ENCODE measurements at regions not wholly inside any gene's neighbourhood (a gene's known extent, or its start where the extent isn't known, plus 50 kb on each side); places are given as distances from the start of the nearest gene placed in this dataset.

DNA sequence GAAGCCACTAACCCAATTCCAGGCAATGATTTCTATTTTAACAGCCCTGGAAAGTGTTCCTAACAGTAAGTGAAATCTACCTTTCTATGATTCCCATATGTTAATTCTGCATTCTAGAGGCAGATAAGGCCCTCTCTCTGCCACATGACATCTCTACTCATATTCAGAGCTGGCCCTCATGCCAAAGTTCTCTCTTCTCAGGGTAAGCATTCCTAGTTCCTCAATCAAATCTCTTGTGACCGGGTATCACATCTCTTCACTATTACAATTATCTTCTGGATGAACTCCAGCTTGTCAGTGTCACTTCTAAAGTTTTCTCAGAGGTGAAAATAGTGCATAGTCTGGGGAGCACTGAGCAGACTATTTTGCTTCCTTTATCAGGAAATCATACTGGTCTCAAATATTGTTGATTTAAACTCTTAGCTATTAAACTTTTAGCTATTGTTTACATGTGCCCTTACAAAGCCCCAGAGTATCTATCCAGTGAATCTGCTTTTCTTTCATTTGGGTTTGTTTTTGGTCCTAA lies 66.4 kb upstream of the TNFSF18 start:
- TF ChIP-seq, protein P1, sequence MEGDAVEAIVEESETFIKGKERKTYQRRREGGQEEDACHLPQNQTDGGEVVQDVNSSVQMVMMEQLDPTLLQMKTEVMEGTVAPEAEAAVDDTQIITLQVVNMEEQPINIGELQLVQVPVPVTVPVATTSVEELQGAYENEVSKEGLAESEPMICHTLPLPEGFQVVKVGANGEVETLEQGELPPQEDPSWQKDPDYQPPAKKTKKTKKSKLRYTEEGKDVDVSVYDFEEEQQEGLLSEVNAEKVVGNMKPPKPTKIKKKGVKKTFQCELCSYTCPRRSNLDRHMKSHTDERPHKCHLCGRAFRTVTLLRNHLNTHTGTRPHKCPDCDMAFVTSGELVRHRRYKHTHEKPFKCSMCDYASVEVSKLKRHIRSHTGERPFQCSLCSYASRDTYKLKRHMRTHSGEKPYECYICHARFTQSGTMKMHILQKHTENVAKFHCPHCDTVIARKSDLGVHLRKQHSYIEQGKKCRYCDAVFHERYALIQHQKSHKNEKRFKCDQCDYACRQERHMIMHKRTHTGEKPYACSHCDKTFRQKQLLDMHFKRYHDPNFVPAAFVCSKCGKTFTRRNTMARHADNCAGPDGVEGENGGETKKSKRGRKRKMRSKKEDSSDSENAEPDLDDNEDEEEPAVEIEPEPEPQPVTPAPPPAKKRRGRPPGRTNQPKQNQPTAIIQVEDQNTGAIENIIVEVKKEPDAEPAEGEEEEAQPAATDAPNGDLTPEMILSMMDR (IDR thresholded peaks at IDR 0.05 in 2 of 3, conservative IDR thresholded peaks at IDR 0.05 in 1 of 3; ENCODE audit: control insufficient read depth in 2 of 3, extremely low read depth in 1 of 3, insufficient read depth in 1 of 3, low read depth in 3 of 3, low read length in 3 of 3), result no peak
- no peak for TF ChIP-seq SMC3 (IDR thresholded peaks at IDR 0.05; ENCODE audit: borderline replicate concordance, low read length)
- TF ChIP-seq ZNF274 (IDR thresholded peaks at IDR 0.05; ENCODE audit: insufficient read depth, insufficient read length), result no peak
- TF ChIP-seq SREBF2 (IDR thresholded peaks at IDR 0.05; ENCODE audit: low read length), result no peak
- no peak for TF ChIP-seq CHD2 (IDR thresholded peaks at IDR 0.05; ENCODE audit: borderline replicate concordance, low read depth, low read length)
- TF ChIP-seq IRF4 (IDR thresholded peaks at IDR 0.05; ENCODE audit: low read depth, low read length), result no peak
- no peak; the same call in 1 of the 2 replicates for TF ChIP-seq SPI1 (IDR thresholded peaks at IDR 0.05; ENCODE audit: borderline replicate concordance, insufficient read depth, low read depth, low read length)
- no peak for TF ChIP-seq RFX5 (IDR thresholded peaks at IDR 0.05; ENCODE audit: low read depth, low read length)
- no peak for TF ChIP-seq TARDBP (IDR thresholded peaks at IDR 0.05; ENCODE audit: borderline replicate concordance)
- no peak for TF ChIP-seq TCF3 (IDR thresholded peaks at IDR 0.05; ENCODE audit: borderline replicate concordance, insufficient read depth, low read depth, low read length)

Measured in GM12878 (cell line).